ENCODE measurements at regions not wholly inside any gene's neighbourhood (a gene's known extent, or its start where the extent isn't known, plus 50 kb on each side); places are given as distances from the start of the nearest gene placed in this dataset.
A peak's percentile ranks its signal among the peaks of the same experiment; 100 is the strongest.

DNA sequence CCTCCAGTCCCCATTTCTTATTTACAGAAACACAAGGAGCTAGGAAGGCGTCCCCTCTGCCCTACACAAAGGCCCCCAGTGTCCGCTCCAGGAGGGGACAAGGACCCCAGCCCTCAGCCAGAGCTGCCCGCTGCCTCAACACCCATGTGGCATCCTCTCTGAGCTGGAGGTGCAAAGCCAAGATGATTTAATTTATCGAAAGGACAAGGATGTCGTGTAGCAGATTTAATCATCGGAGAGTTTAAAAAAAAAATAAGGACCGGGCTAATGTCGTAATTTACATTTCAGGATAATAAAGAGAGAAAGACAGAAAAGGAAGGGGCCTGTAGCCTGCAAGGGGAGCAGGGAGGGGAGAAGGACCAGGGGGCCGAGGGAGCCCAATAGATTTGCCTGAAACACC is 68.3 kb upstream of the CASZ1 start:
- H3K27me3 ChIP-seq (replicated peaks; ENCODE audit: control insufficient read depth, insufficient read depth, low read length) = no peaks in the 10 kb centered on the region; the same call in none of the 2 replicates
- H3K4me3 ChIP-seq (replicated peaks; ENCODE audit: low read depth, low read length) = no peak overlapping the region
- no peaks in the 10 kb centered on the region for H3K36me3 ChIP-seq (ENCODE audit: control insufficient read depth, insufficient read depth, low read length)
- DNase-seq (ENCODE audit: extremely low read depth, insufficient read length) = no peak
- TF ChIP-seq, protein P1, sequence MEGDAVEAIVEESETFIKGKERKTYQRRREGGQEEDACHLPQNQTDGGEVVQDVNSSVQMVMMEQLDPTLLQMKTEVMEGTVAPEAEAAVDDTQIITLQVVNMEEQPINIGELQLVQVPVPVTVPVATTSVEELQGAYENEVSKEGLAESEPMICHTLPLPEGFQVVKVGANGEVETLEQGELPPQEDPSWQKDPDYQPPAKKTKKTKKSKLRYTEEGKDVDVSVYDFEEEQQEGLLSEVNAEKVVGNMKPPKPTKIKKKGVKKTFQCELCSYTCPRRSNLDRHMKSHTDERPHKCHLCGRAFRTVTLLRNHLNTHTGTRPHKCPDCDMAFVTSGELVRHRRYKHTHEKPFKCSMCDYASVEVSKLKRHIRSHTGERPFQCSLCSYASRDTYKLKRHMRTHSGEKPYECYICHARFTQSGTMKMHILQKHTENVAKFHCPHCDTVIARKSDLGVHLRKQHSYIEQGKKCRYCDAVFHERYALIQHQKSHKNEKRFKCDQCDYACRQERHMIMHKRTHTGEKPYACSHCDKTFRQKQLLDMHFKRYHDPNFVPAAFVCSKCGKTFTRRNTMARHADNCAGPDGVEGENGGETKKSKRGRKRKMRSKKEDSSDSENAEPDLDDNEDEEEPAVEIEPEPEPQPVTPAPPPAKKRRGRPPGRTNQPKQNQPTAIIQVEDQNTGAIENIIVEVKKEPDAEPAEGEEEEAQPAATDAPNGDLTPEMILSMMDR (IDR thresholded peaks at IDR 0.05; ENCODE audit: insufficient read depth, low read length, poor library complexity, severe bottlenecking) = no peak

DNA sequence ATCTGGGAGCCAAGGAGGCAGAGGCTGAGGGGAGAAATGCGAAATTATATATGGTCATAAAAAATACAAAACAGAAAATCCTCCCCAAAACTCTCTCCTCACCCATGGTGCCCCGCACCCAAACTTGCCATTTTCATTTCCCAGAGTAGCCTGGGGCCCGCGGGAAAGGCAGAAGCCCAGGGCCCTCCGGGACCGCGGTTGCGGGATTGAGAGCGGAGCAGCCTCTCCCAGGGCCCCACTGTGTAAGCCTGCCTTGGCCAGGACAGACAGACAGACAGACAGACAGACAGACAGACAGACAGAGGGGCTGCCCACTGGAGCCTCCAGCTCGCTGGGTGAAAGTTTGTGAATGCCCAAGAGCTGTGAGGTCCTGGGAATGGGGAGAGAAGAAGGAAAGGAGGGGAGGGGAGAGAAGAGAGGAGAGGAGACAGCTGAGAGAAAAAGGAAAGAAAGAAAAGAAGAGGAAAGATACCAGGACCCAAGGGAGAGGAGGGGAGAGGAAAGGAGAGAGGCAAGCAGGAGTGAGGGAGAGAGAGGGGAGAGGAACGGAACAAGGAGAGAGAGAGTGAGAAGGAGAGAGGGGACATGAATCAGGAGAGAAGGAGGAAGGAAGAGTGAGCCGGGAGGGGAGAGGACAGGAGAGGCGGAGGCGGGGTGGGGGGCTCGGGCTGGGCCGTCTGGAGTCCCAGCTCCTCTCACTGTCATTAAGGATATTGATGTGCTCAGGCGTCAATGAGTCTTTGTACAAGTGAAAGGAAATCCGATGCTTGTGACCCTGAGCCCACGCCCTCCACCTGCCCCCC is 69.3 kb upstream of the CASZ1 start:
- Histone ChIP-seq H3K36me3 (ENCODE audit: control insufficient read depth, insufficient read depth, low read length) (no peaks in the 10 kb centered on the region), H3K27me3 (replicated peaks; ENCODE audit: control insufficient read depth, insufficient read depth, low read length) (no peaks in the 10 kb centered on the region; the same call in none of the 2 replicates), H3K4me3 (replicated peaks; ENCODE audit: low read depth, low read length) (no peak overlapping the region)
- TF ChIP-seq, protein P1 (IDR thresholded peaks at IDR 0.05; ENCODE audit: insufficient read depth, low read length, poor library complexity, severe bottlenecking) = no peak
- DNase-seq (ENCODE audit: extremely low read depth, insufficient read length) = no peak

DNA sequence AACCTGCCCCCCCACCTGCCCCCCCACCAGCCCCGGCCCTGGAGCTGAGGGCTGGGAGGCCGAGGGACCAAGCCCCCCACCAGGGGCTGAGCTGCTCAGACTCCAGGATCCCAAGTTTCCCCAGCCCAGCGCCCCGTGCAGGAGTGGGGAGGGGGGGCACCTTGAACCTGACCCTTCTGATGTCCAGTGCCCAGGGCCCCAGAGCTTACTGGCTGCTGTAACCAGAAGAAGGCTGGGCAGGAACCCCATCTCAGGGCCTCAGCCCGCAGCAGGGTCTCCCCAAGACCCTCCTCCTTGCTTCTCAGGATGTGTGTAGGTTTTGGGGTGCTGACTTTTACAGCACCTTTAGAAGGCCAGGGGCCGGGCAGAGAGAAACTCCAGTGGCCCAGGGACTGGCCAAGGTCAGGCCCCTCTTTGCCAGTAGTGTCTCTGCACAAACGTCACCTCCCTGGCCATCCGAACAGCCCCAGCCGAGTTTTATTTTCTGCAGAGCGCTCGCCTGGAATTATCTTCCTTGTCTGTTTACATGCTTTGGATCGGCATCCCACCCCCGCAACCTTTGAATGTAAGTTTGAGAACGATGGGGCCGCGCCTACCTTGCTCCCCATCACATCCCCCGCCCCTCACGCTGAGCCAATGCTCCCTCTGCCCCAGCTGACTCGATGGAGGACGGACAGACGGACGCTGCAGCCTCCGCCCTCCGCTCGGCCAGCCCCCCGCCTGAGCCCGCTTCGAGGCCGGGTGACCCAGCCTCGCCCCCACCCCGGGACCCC is 70.1 kb upstream of the CASZ1 start:
- TF ChIP-seq, protein P1 (IDR thresholded peaks at IDR 0.05; ENCODE audit: insufficient read depth, low read length, poor library complexity, severe bottlenecking) = no peak
- Histone ChIP-seq H3K36me3 (ENCODE audit: control insufficient read depth, insufficient read depth, low read length) (no peaks in the 10 kb centered on the region), H3K4me3 (replicated peaks; ENCODE audit: low read depth, low read length) (no peak overlapping the region; the same call in 1 of the 2 replicates), H3K27me3 (replicated peaks; ENCODE audit: control insufficient read depth, insufficient read depth, low read length) (no peaks in the 10 kb centered on the region; the same call in none of the 2 replicates)
- no peak for DNase-seq (ENCODE audit: extremely low read depth, insufficient read length)

DNA sequence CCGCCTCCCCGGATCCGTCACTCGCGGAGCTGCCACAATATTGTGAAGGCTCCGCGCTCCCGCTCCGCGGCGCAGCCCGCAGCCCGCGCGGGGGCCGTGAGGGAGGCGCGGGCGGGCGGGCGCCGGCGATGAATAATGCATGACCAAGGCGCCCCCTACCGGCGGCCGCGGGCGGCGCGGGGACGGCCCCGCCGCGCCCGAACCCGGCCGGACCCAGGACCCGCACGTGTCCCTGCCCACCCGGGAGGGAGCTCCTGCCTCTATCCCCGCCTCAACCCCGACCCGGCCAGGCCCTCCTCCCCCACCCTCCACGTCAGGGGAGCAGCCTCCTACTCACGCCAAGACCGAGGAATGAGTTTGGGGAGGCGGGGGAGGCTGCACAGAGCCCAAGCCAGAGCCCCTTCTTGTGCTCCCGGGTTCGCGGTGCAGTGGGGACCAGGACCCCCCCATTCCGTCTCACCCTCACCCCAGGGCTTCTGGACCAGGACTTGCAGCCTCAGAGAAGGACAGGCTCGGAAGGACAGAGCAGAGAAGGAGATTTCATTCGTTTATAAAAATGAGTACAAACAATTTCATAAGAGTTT is 70.8 kb upstream of the CASZ1 start:
- peak overlapping the region; percentile 41 for H3K4me3 ChIP-seq (replicated peaks; ENCODE audit: low read depth, low read length)
- no peaks in the 10 kb centered on the region for H3K36me3 ChIP-seq (ENCODE audit: control insufficient read depth, insufficient read depth, low read length)
- no peaks in the 10 kb centered on the region; the same call in 1 of the 2 replicates for H3K27me3 ChIP-seq (replicated peaks; ENCODE audit: control insufficient read depth, insufficient read depth, low read length)
- peak; percentile 53 for DNase-seq (ENCODE audit: extremely low read depth, insufficient read length)
- TF ChIP-seq, protein P1 (IDR thresholded peaks at IDR 0.05; ENCODE audit: insufficient read depth, low read length, poor library complexity, severe bottlenecking) = peak; percentile 8

DNA sequence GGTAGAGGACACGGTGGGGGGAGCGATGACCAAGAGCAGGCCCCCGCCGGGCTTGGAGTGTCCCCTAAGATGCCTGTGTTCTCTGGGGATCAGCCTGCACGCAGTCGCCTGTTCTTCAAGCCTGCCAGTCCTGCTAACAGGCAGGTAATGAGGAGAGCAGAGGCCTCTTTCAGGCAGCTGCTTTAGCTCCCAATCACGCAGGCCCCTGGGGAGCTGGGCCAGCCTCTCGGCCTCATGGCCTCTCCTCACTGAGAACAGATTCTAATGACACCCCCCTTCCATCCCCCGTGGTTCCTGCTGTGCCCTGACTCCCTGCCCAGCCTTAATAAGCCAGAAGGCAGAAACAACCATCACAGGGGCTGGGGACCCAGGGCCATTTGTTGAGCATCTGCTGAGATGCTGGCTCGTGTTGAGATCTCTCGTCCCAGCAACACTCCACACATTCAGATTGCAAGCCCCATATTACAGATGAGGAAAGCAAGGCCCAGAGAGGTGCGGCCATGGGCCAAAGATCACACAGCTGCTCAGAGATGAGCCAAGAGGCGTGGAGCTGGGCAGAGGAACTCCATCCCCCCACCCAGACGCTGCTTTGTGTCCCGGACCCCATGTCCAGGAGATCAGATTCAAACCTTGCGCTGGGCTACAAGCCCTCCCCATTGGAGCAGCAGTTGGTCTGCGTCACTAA is 71.6 kb upstream of the CASZ1 start:
- no peak for DNase-seq (ENCODE audit: extremely low read depth, insufficient read length)
- Histone ChIP-seq H3K36me3 (ENCODE audit: control insufficient read depth, insufficient read depth, low read length) (no peaks in the 10 kb centered on the region), H3K4me3 (replicated peaks; ENCODE audit: low read depth, low read length) (no peak overlapping the region), H3K27me3 (replicated peaks; ENCODE audit: control insufficient read depth, insufficient read depth, low read length) (no peaks in the 10 kb centered on the region; the same call in 1 of the 2 replicates)
- TF ChIP-seq, protein P1 (IDR thresholded peaks at IDR 0.05; ENCODE audit: insufficient read depth, low read length, poor library complexity, severe bottlenecking) = no peak
